ENCODE measurements at regions not wholly inside any gene's neighbourhood (a gene's known extent, or its start where the extent isn't known, plus 50 kb on each side); places are given as distances from the start of the nearest gene placed in this dataset.
"Not testable (repeated sequence)": the region's sequence is repeated elsewhere in the genome, so short reads cannot be mapped to it uniquely, and the experiment has no call there.

GRCh38 chrX:122945328-122945727, 238.8 kb upstream of the GRIA3 start:
- no peak for DNase-seq (ENCODE audit: low spot score)
- Histone ChIP-seq H3K27ac (no peak overlapping the region), H3K4me3 (no peak overlapping the region), H3K27me3 (replicated peaks; ENCODE audit: insufficient read depth) (no peaks in the 10 kb centered on the region), H3K36me3 (no peaks in the 10 kb centered on the region), H3K9me3 (no peaks in the 10 kb centered on the region), H3K4me1 (ENCODE audit: control insufficient read depth in 1 of 2, low read depth in 2 of 2) (no peaks in the 10 kb centered on the region)
- TF ChIP-seq CTCF (IDR thresholded peaks at IDR 0.05), result no peak
- ATAC-seq (ENCODE audit: insufficient number of reproducible peaks, low FRiP score, low read depth), result no peak

- no peak for TF ChIP-seq CTCF (IDR thresholded peaks at IDR 0.05)
- Histone ChIP-seq H3K4me1 (ENCODE audit: control insufficient read depth in 1 of 2, low read depth in 2 of 2) (no peaks in the 10 kb centered on the region), H3K27ac (no peak overlapping the region), H3K9me3 (no peaks in the 10 kb centered on the region), H3K36me3 (no peaks in the 10 kb centered on the region), H3K27me3 (replicated peaks; ENCODE audit: insufficient read depth) (no peaks in the 10 kb centered on the region), H3K4me3 (no peak overlapping the region)
- ATAC-seq (ENCODE audit: insufficient number of reproducible peaks, low FRiP score, low read depth) (no peak), DNase-seq (ENCODE audit: low spot score) (no peak)
Observed at GRCh38 chrX:122972604-122973003, 211.5 kb upstream of the GRIA3 start.

- Histone ChIP-seq H3K27me3 (replicated peaks; ENCODE audit: insufficient read depth) (no peaks in the 10 kb centered on the region), H3K9me3 (no peaks in the 10 kb centered on the region), H3K27ac (no peak overlapping the region), H3K4me1 (ENCODE audit: control insufficient read depth in 1 of 2, low read depth in 2 of 2) (no peaks in the 10 kb centered on the region), H3K36me3 (no peaks in the 10 kb centered on the region), H3K4me3 (no peak overlapping the region)
- ATAC-seq (ENCODE audit: insufficient number of reproducible peaks, low FRiP score, low read depth), result no peak
- no peak for DNase-seq (ENCODE audit: low spot score)
- TF ChIP-seq CTCF (IDR thresholded peaks at IDR 0.05), result no peak
Observed at GRCh38 chrX:122982521-122982920, 201.6 kb upstream of the GRIA3 start.

- H3K27me3 ChIP-seq (replicated peaks; ENCODE audit: insufficient read depth); H3K27ac ChIP-seq; H3K36me3 ChIP-seq; ATAC-seq (ENCODE audit: insufficient number of reproducible peaks, low FRiP score, low read depth); DNase-seq (ENCODE audit: low spot score); H3K4me3 ChIP-seq; H3K4me1 ChIP-seq (ENCODE audit: control insufficient read depth in 1 of 2, low read depth in 2 of 2); H3K9me3 ChIP-seq: not testable (repeated sequence)
Observed at GRCh38 chrX:123002844-123003243, 181.2 kb upstream of the GRIA3 start.

GRCh38 chrX:123013141-123013540, 170.9 kb upstream of the GRIA3 start:
- Histone ChIP-seq H3K27ac (no peak overlapping the region), H3K27me3 (replicated peaks; ENCODE audit: insufficient read depth) (no peaks in the 10 kb centered on the region), H3K36me3 (no peaks in the 10 kb centered on the region), H3K4me3 (no peak overlapping the region), H3K9me3 (no peaks in the 10 kb centered on the region), H3K4me1 (ENCODE audit: control insufficient read depth in 1 of 2, low read depth in 2 of 2) (no peaks in the 10 kb centered on the region)
- TF ChIP-seq CTCF (IDR thresholded peaks at IDR 0.05), result no peak
- ATAC-seq (ENCODE audit: insufficient number of reproducible peaks, low FRiP score, low read depth) (no peak), DNase-seq (ENCODE audit: low spot score) (no peak)

GRCh38 chrX:123036401-123036800, 147.7 kb upstream of the GRIA3 start:
- H3K9me3 ChIP-seq, result no peaks in the 10 kb centered on the region
- H3K4me3 ChIP-seq, result no peak overlapping the region
- no peak overlapping the region for H3K27ac ChIP-seq
- TF ChIP-seq CTCF (IDR thresholded peaks at IDR 0.05), result no peak
- H3K36me3 ChIP-seq, result no peaks in the 10 kb centered on the region
- DNase-seq (ENCODE audit: low spot score), result no peak
- no peaks in the 10 kb centered on the region for H3K27me3 ChIP-seq (replicated peaks; ENCODE audit: insufficient read depth)
- no peaks in the 10 kb centered on the region for H3K4me1 ChIP-seq (ENCODE audit: control insufficient read depth in 1 of 2, low read depth in 2 of 2)
- ATAC-seq (ENCODE audit: insufficient number of reproducible peaks, low FRiP score, low read depth), result no peak
